ENCODE measurements at regions not wholly inside any gene's neighbourhood (a gene's known extent, or its start where the extent isn't known, plus 50 kb on each side); places are given as distances from the start of the nearest gene placed in this dataset.

DNA sequence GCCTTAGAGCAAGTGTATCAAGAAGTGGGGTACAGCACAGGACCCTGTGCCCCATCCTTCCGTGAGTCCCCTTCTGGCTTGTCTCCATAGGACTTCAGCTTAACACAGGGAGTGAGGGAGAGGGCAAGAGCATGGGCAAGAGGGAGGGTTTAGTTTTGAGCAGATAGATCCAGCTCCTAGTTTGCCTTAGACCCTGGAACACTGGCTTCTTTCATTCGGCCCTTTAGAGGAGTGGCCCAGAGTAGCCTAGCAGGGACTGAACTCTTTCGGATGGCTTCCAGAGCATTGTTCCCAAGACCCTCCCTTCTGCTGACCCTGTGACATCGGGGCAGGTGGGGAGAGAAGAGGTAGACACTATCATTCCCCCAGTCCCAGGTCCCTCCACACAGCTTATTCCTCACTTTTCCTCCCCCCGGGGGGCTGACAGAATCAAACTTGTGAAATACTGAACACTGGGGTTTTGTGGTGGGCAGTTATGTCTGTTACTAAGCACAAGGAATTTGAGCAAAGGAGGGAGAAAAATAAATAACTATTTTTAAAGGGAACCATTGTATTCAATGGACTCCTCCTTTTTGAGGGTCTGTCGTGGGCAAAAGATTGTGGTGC, 289.6 kb upstream of the C2CD4B start:
- no peaks in the 10 kb centered on the region for H3K9me3 Mint-ChIP-seq (ENCODE audit: insufficient read depth)
- ATAC-seq (ENCODE audit: low read depth) = no peak
- intact Hi-C loops (cut with micrococcal nuclease) = no loop called here

DNA sequence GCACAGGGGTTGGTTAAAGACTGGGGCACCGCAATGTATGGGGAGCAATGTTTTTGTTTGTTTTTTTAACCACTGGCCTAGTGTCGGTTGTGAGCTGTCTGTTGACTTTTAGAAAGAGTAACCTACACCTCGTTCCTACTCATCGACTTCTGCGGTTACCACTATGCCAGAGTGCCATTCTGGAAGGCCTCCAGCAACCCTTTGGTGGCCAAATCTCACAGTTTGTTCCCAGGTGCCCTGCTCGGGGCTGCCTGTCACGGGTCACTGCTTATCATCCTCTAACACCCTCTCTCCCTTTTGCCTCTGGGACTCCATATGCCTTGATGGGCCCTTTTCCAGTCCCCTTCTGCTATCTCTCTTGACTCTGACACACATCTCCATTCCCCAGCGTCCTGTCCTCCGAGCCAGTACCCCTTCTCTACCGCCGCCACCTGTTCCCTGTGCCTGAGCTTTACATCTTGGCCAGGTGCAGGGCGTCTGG, 290.4 kb upstream of the C2CD4B start:
- Histone ChIP-seq H3K27me3 (replicated peaks in 1 of 4; ENCODE audit: control extremely low read depth in 1 of 4, control insufficient read depth in 3 of 4, insufficient read depth in 4 of 4, low read length in 3 of 4) (no peaks in the 10 kb centered on the region), H4K20me1 (ENCODE audit: control insufficient read depth, insufficient read depth, low read length, poor library complexity, severe bottlenecking) (no peaks in the 10 kb centered on the region), H2AFZ (ENCODE audit: insufficient read depth, low read depth, low read length, poor library complexity, severe bottlenecking) (no peak overlapping the region), H3K9me3 (ENCODE audit: control extremely low read depth in 1 of 3, control insufficient read depth in 2 of 3, insufficient read depth in 1 of 3, low read length in 2 of 3) (no peaks in the 10 kb centered on the region), H3K4me1 (ENCODE audit: control insufficient read depth in 2 of 2, insufficient read depth in 2 of 2, low read length in 2 of 2) (no peaks in the 10 kb centered on the region), H3K27ac (ENCODE audit: low read length in 2 of 2) (no peak overlapping the region), H3K9ac (ENCODE audit: low read length) (no peak overlapping the region), H3K79me2 (ENCODE audit: control insufficient read depth, insufficient read depth, low read length) (no peaks in the 10 kb centered on the region), H3K36me3 (replicated peaks in 1 of 2; ENCODE audit: control extremely low read depth in 1 of 2, control insufficient read depth in 1 of 2, extremely low read depth in 1 of 2, insufficient read depth in 2 of 2, low read length in 1 of 2) (no peaks in the 10 kb centered on the region), H3K4me2 (replicated peaks; ENCODE audit: low read depth, low read length, poor library complexity, severe bottlenecking) (no peak overlapping the region), H3K4me3 (ENCODE audit: control extremely low read depth in 1 of 5, extremely low read depth in 1 of 5, insufficient read depth in 1 of 5, low read depth in 2 of 5, low read length in 4 of 5) (no peak overlapping the region)
- Mint-ChIP-seq H3K4me1 (no peaks in the 10 kb centered on the region), H3K9me3 (ENCODE audit: insufficient read depth) (no peaks in the 10 kb centered on the region), H3K4me3 (no peak overlapping the region), H3K27me3 (no peaks in the 10 kb centered on the region), H3K27ac (no peak overlapping the region)
- POLR2A ChIA-PET = no interaction called here
- intact Hi-C loops (cut with micrococcal nuclease) = no loop called here
- ATAC-seq (ENCODE audit: low read depth) (no peak), DNase-seq (no peak)
- TF ChIP-seq EZH2 (IDR thresholded peaks at IDR 0.05; ENCODE audit: borderline replicate concordance, insufficient read depth, low read depth, low read length, poor library complexity, severe bottlenecking) = no peak
- TF ChIP-seq, protein P1, sequence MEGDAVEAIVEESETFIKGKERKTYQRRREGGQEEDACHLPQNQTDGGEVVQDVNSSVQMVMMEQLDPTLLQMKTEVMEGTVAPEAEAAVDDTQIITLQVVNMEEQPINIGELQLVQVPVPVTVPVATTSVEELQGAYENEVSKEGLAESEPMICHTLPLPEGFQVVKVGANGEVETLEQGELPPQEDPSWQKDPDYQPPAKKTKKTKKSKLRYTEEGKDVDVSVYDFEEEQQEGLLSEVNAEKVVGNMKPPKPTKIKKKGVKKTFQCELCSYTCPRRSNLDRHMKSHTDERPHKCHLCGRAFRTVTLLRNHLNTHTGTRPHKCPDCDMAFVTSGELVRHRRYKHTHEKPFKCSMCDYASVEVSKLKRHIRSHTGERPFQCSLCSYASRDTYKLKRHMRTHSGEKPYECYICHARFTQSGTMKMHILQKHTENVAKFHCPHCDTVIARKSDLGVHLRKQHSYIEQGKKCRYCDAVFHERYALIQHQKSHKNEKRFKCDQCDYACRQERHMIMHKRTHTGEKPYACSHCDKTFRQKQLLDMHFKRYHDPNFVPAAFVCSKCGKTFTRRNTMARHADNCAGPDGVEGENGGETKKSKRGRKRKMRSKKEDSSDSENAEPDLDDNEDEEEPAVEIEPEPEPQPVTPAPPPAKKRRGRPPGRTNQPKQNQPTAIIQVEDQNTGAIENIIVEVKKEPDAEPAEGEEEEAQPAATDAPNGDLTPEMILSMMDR (IDR thresholded peaks at IDR 0.05) = no peak
- CTCF ChIA-PET = no interaction called here
- 94% methylated on average over 9 of the region's 12 CpGs for WGBS (ENCODE audit: insufficient coverage)

More for the DNA sequence above, 289.6 kb upstream of the C2CD4B start:
- Histone ChIP-seq H4K20me1 (ENCODE audit: control insufficient read depth, insufficient read depth, low read length, poor library complexity, severe bottlenecking) (no peaks in the 10 kb centered on the region), H3K36me3 (replicated peaks in 1 of 2; ENCODE audit: control extremely low read depth in 1 of 2, control insufficient read depth in 1 of 2, extremely low read depth in 1 of 2, insufficient read depth in 2 of 2, low read length in 1 of 2) (no peaks in the 10 kb centered on the region), H3K4me2 (replicated peaks; ENCODE audit: low read depth, low read length, poor library complexity, severe bottlenecking) (no peak overlapping the region), H3K9ac (ENCODE audit: low read length) (no peak overlapping the region), H2AFZ (ENCODE audit: insufficient read depth, low read depth, low read length, poor library complexity, severe bottlenecking) (no peak overlapping the region), H3K9me3 (ENCODE audit: control extremely low read depth in 1 of 3, control insufficient read depth in 2 of 3, insufficient read depth in 1 of 3, low read length in 2 of 3) (no peaks in the 10 kb centered on the region), H3K27me3 (replicated peaks in 1 of 4; ENCODE audit: control extremely low read depth in 1 of 4, control insufficient read depth in 3 of 4, insufficient read depth in 4 of 4, low read length in 3 of 4) (no peaks in the 10 kb centered on the region), H3K4me3 (ENCODE audit: control extremely low read depth in 1 of 5, extremely low read depth in 1 of 5, insufficient read depth in 1 of 5, low read depth in 2 of 5, low read length in 4 of 5) (no peak overlapping the region), H3K4me1 (ENCODE audit: control insufficient read depth in 2 of 2, insufficient read depth in 2 of 2, low read length in 2 of 2) (no peaks in the 10 kb centered on the region), H3K79me2 (ENCODE audit: control insufficient read depth, insufficient read depth, low read length) (no peaks in the 10 kb centered on the region), H3K27ac (ENCODE audit: low read length in 2 of 2) (no peak overlapping the region)
- Mint-ChIP-seq H3K4me1 (no peaks in the 10 kb centered on the region), H3K27ac (no peak overlapping the region), H3K4me3 (no peak overlapping the region), H3K27me3 (peaks cover 5% of the 10 kb centered on the region)
- TF ChIP-seq EZH2 (IDR thresholded peaks at IDR 0.05; ENCODE audit: borderline replicate concordance, insufficient read depth, low read depth, low read length, poor library complexity, severe bottlenecking) = no peak
- TF ChIP-seq, protein P1 (IDR thresholded peaks at IDR 0.05) = no peak
- WGBS (ENCODE audit: insufficient coverage) = 93% methylated on average over 3 of the region's 6 CpGs
- DNase-seq = no peak
- POLR2A ChIA-PET = no interaction called here
- CTCF ChIA-PET = no interaction called here

Measured in B cell (primary cell).